Mesothelial cell of epicardium (in vitro differentiated cells): ENCODE measurements at regions not wholly inside any gene's neighbourhood (a gene's known extent, or its start where the extent isn't known, plus 50 kb on each side); places are given as distances from the start of the nearest gene placed in this dataset.

Experiments
- DNase-seq, 2 experiments: peaks; one replicate each; pipeline ENCODE4 v3.0.0; 2021; ENCODE audit warnings: low spot score in 2 of 2; ENCODE audit not compliant: unreplicated experiment in 2 of 2
- H3K27ac Mint-ChIP-seq: 2 replicates; pipeline ENCODE4 v1.8.0; 2021; ENCODE audit warnings: mixed read lengths
- H3K27me3 Mint-ChIP-seq: 2 replicates; pipeline ENCODE4 v1.8.0; 2021; ENCODE audit warnings: low read depth, mixed read lengths
- H3K36me3 Mint-ChIP-seq: 2 replicates; pipeline ENCODE4 v1.8.0; 2021; ENCODE audit warnings: mixed read lengths
- H3K4me1 Mint-ChIP-seq: 2 replicates; pipeline ENCODE4 v1.8.0; 2021; ENCODE audit warnings: mixed read lengths
- H3K4me3 Mint-ChIP-seq: 2 replicates; pipeline ENCODE4 v1.8.0; 2021; ENCODE audit warnings: mild to moderate bottlenecking, moderate library complexity, mixed read lengths
- H3K9me3 Mint-ChIP-seq: 2 replicates; pipeline ENCODE4 v1.8.0; 2021; ENCODE audit warnings: mixed read lengths
- CTCF ChIP-seq: fragments of 200-600 bp; sonication (generic); IDR thresholded peaks from one replicate; pipeline ENCODE4 v1.5.0; 2021; ENCODE audit warnings: antibody characterized with exemption; ENCODE audit not compliant: unreplicated experiment

- Mint-ChIP-seq H3K4me3 (no peak overlapping the region), H3K36me3 (no peaks in the 10 kb centered on the region), H3K27ac (no peak overlapping the region), H3K4me1 (peaks cover 5% of the 10 kb centered on the region), H3K27me3 (peaks cover 3% of the 10 kb centered on the region), H3K9me3 (peaks cover 7% of the 10 kb centered on the region)
- DNase-seq, result no peak
- TF ChIP-seq CTCF, result no peak
These were observed 419.9 kb downstream of the IRS2 start for GRCh38 chr13:109366525-109366924.

GRCh38 chr13:109363431-109363830 is 423.0 kb downstream of the IRS2 start:
- Mint-ChIP-seq H3K9me3 (peaks cover 7% of the 10 kb centered on the region), H3K4me3 (no peak overlapping the region), H3K36me3 (no peaks in the 10 kb centered on the region), H3K4me1 (peaks cover 6% of the 10 kb centered on the region), H3K27me3 (peaks cover 2% of the 10 kb centered on the region), H3K27ac (no peak overlapping the region)
- no peak for TF ChIP-seq CTCF
- no peak for DNase-seq

- no peak for TF ChIP-seq CTCF
- Mint-ChIP-seq H3K9me3 (peaks cover 7% of the 10 kb centered on the region), H3K36me3 (no peaks in the 10 kb centered on the region), H3K4me1 (peaks cover 6% of the 10 kb centered on the region), H3K4me3 (no peak overlapping the region), H3K27me3 (peaks cover 2% of the 10 kb centered on the region), H3K27ac (no peak overlapping the region)
- DNase-seq, result no peak
These were observed 423.8 kb downstream of the IRS2 start for GRCh38 chr13:109362616-109363015.

GRCh38 chr13:109361562-109362289 is 424.7 kb downstream of the IRS2 start:
- DNase-seq, result no peak
- Mint-ChIP-seq H3K4me3 (no peak overlapping the region), H3K27ac (no peak overlapping the region), H3K36me3 (no peaks in the 10 kb centered on the region), H3K9me3 (peaks cover 7% of the 10 kb centered on the region), H3K4me1 (peaks cover 6% of the 10 kb centered on the region), H3K27me3 (peaks cover 2% of the 10 kb centered on the region)
- TF ChIP-seq CTCF, result no peak

- no peak for TF ChIP-seq CTCF
- Mint-ChIP-seq H3K27ac (no peak overlapping the region), H3K27me3 (peaks cover 2% of the 10 kb centered on the region), H3K4me1 (peaks cover 6% of the 10 kb centered on the region), H3K36me3 (no peaks in the 10 kb centered on the region), H3K4me3 (no peak overlapping the region), H3K9me3 (no peaks in the 10 kb centered on the region)
- no peak for DNase-seq
These were observed 428.5 kb downstream of the IRS2 start for GRCh38 chr13:109357751-109358471.
